ENCODE measurements at regions not wholly inside any gene's neighbourhood (a gene's known extent, or its start where the extent isn't known, plus 50 kb on each side); places are given as distances from the start of the nearest gene placed in this dataset.
"Not testable (repeated sequence)": the region's sequence is repeated elsewhere in the genome, so short reads cannot be mapped to it uniquely, and the experiment has no call there.

- DNase-seq (ENCODE audit: low read depth in 2 of 2): no peak
Measured at GRCh38 chr2:236632295-236633218, 62.9 kb downstream of the ACKR3 start.

GRCh38 chr2:236633219-236633570, 63.6 kb downstream of the ACKR3 start:
- DNase-seq (ENCODE audit: low read depth in 2 of 2): no peak

DNA sequence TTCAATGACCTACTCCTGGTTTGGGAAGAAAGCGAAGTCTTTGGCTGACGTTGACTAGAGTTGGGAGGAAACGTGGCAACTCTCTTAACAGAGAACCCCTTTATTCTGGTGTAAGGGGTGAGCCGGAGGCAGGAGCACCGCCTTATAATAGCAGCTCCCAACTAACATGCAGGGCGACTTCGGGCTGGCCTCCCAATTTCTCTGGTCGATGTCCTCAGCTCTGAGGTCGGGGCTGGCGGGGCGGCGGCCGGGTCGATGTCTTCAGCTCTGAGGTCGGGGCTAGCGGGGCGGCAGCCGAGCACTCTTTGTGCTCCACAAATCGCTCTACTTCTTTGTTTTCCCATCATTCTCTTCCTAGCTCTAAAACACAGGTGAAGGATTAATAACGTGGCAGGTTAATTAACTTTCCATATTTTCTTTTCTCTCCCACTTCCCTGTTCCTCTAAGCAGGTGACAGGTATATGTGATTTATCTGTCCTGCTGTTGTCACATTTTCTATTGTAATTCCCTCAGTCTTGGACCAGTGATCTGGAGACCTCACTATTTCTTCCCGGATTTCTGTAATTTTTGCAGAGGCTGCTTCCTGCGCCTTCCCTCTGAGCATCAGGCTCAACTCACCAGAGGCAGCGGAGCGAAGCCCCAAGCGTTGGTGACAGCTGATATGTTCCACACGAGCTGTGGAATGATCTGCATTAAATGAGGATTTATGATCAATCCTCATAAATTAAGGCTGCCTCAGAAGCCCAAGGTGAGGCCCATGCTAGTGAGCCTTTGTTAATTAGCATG, 64.3 kb downstream of the ACKR3 start:
- no peak for DNase-seq (ENCODE audit: low read depth in 2 of 2)

- no peak for DNase-seq (ENCODE audit: low read depth in 2 of 2)
Measured at GRCh38 chr2:236636261-236636660, 66.6 kb downstream of the ACKR3 start.

DNA sequence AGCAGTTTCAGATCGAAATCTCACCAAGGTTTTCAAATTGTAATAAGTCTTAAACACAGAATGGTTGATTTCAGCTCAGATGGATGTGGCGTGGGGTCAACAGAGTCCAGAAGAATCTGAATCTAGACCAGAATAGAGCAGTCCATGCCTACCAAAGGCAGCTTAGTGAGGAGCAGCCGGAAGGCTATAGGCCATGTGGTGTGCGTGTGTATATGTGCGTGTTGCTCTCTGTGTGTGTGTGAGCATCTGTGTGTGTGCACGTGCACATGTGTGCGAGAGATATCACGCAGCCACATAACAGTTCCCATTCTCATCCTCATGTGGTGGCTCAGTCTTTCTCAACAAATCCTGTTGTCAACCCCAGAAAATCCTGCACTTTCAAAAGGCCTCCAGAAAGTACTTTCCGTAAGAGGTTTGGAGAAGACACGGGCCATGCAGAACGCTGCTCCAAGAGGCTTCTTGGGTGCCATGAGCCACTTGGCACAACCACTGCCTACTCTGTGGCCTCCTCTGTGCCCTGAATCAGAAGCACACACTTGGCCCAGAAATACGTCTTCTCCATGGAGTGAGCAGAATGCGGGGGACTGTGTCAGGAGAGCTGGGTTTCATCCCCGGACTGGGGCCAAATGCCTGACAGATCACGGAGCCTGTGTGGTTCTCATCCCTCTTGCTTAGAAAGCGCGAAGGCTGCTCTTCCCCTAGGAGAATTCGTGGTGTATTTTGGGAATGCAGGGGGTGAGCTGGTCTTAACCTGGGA, 67.3 kb downstream of the ACKR3 start:
- DNase-seq (ENCODE audit: low read depth in 2 of 2): no peak

DNA sequence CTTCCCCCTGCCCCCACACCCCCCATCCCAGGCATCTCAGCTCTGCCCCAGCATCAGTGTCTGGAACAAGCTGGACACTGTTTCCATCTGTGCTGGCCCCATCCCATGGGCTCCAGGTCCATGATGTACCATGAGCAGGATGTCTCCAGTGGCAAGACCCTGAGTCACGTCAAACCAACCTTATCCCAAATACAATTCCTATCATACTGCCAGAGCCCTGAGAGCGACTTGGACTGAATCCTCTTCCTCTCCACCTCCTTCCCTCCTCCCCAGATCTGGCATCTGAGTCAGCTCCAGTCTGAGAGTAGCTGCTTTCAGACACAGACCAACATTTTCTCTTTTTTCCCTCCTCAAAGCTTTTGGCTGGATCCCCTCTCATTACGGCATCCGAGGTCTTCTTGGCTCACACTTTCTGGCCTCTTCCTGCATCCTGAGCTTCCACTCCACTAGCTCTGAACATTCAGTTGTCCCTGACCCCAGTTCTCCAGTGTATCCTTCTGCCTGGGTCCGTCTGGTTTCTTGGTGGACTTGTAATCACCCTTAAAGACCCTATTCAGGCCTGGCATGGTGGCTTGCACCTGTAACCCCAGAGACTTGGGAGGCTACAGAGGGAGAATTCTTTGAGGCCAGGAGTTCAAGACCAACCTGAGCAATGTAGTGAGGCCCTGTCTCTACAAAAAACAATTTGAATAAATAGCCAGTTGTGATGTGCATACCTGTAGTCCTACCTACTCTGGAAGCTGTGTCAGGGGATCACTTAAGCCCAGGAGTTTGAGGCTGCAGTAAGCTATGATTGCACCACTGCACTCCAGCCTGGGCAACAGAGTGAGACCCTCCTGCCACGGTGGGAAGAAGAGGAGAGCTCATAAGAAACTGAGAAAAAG, 68.3 kb downstream of the ACKR3 start:
- DNase-seq (ENCODE audit: low read depth in 2 of 2): no peak

GRCh38 chr2:236638707-236639106, 69.1 kb downstream of the ACKR3 start:
- DNase-seq (ENCODE audit: low read depth in 2 of 2): no peak

GRCh38 chr2:236639461-236640235, 70.0 kb downstream of the ACKR3 start:
- no peak for DNase-seq (ENCODE audit: low read depth in 2 of 2)

- no peak for DNase-seq (ENCODE audit: low read depth in 2 of 2)
Measured at GRCh38 chr2:236641051-236641726, 71.6 kb downstream of the ACKR3 start.

- no peak for DNase-seq (ENCODE audit: low read depth in 2 of 2)
Measured at GRCh38 chr2:236642125-236642524, 72.5 kb downstream of the ACKR3 start.

DNA sequence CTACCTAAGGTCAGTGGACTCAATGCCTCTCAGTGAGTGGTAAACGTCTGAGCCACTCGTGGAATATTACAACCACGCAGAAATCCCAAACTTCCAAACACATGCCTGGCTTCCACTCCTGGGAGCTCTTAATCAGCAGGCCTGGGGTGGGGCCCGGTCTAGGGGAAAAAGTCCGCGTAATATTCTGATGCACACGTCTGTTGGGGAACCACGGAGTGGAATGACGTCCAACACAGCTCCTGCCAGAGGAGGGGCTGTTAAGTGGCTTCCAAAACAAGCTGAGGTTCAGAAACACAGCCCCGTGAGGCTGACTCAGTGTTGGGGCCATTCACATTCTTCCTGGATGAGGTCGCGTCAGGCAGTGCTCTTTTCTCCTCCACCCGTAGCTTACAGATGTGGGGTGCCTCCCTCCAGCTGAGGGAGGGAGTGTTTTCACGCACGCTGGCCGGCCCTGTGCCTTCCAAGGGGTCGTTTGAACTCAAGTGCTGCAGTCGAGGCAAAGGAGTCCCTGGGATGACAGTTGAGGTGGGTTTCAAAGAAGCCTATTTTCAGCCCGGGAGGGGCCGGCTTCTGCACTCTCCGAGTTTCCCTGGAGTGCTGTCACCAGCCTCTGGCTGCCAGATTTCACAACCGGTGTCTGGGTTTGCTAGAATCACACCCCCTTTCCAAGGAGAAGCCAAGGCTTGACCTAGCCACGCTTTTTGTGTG, 73.1 kb downstream of the ACKR3 start:
- DNase-seq (ENCODE audit: low read depth in 2 of 2): peak; percentile 11 to 41

- DNase-seq (ENCODE audit: low read depth in 2 of 2): no peak
Measured at GRCh38 chr2:236643480-236643879, 73.9 kb downstream of the ACKR3 start.

GRCh38 chr2:236644067-236644466, 74.4 kb downstream of the ACKR3 start:
- DNase-seq (ENCODE audit: low read depth in 2 of 2): no peak

DNA sequence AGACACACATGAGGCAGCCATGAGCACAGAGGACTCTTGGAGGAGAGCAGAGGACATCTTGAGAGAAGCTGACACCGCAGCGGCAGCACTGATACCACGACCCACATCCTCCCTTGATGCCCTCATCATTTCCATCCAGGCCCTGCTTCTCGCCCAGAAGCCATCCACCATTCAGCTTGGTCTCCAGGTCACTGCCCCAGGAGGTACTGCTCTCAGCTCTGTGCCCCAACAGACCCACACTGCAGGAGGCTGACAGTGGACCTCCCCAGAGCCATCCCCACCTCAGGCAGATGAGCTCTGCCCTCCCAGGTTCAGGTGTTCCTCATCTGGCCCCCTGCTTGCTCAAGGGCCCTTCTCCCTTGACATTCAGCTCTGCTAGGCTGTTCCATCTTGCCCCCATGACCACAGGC, 74.9 kb downstream of the ACKR3 start:
- DNase-seq (ENCODE audit: low read depth in 2 of 2): no peak

DNA sequence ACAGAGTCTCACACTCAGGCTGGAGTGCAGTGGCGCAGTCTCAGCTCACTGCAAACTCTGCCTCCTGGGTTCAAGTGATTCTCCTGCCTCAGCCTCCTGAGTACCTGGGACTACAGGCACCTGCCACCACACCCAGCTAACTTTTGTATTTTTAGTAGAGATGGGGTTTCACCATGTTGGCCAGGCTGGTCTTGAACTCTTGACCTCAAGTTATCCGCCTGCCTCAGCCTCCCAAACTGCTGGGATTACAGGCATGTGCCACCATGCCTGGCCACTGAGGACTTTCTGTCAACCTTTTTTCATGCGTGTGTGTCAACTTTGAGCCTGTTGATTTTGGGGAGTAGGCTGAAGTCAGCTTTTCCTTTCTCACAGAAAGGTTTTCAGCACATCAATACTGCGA, 75.5 kb downstream of the ACKR3 start:
- DNase-seq (ENCODE audit: low read depth in 2 of 2): not testable (repeated sequence)

- DNase-seq (ENCODE audit: low read depth in 2 of 2): no peak
Measured at GRCh38 chr2:236646441-236646840, 76.8 kb downstream of the ACKR3 start.

- no peak for DNase-seq (ENCODE audit: low read depth in 2 of 2)
Measured at GRCh38 chr2:236646871-236647270, 77.2 kb downstream of the ACKR3 start.

- DNase-seq (ENCODE audit: low read depth in 2 of 2): no peak
Measured at GRCh38 chr2:236647621-236648020, 78.0 kb downstream of the ACKR3 start.

- no peak for DNase-seq (ENCODE audit: low read depth in 2 of 2)
Measured at GRCh38 chr2:236653863-236654262, 84.2 kb downstream of the ACKR3 start.

Measured in lung microvascular endothelial cell (primary cell).